ENCODE measurements at regions not wholly inside any gene's neighbourhood (a gene's known extent, or its start where the extent isn't known, plus 50 kb on each side); places are given as distances from the start of the nearest gene placed in this dataset.

DNA sequence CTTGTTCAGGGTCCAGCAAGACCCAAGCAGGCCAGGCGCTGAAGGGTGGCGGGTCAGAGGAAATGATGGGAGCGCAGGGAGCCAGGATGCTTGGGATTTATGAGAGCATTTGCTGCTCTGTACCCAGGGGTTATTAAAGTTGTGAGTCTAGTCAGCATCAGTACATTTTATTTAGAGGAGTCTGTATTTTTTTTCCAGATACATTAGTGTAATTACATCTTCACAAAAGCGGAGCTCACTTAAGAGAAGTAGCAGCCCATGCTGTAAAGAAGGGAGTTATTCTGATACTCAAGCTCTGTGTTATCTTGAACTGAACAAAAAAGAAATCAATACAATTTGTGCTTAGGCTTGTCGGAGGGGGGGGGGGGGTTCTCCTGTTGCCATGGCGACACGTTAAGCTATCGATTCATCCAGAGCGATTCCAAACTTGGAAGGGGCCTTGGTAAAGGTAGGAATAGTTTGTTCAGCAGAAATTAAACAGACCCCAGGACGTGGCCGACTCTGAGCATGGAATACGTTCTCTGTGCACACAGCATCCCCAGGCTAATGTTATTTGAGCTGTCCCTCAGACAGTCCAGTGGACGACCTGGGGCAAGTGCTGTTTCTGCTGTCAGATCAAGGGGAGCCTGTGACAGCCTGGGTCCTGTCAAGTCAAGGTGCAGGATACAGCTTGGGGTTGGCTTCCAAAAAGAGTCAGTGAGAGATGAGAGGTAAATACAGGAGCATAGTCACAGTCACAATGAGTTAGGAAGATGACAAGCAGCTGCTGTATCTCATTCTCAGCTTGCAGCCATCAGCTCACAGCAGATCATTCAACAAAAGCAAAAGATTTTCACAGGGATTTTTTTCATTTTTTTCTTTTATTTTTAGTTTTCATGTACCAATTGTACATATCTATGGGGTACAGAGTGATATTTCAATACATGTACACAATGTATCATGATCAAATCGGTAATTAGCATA, 387.6 kb downstream of the DCDC2C start:
- in situ Hi-C loops (cut with HindIII; ENCODE audit: extremely low pct_ligation_motif_present, low pct_unique_long_range_greater_than_20kb) (no loop called here), intact Hi-C loops (cut with micrococcal nuclease; ENCODE audit: unreplicated experiment) (no loop called here)
- no peak overlapping the region for H3K27ac ChIP-seq (ENCODE audit: extremely low read length, insufficient read depth, low read length)
- H2AFZ ChIP-seq (ENCODE audit: low read length) = no peak overlapping the region
- no peak for DNase-seq (ENCODE audit: low spot score)
- no peak overlapping the region for H3K9ac ChIP-seq (ENCODE audit: insufficient read depth, low read depth, low read length)
- H3K4me1 ChIP-seq (ENCODE audit: insufficient read depth, low read length) = no peaks in the 10 kb centered on the region
- H3K79me2 ChIP-seq (ENCODE audit: insufficient read depth, low read length) = no peaks in the 10 kb centered on the region
- no peaks in the 10 kb centered on the region for H3K9me3 ChIP-seq (ENCODE audit: low read length)
- ChIA-PET POLR2A (no interaction called here), CTCF (ENCODE audit: low intra/inter-chr PET ratio, low total read pairs) (no interaction called here)
- no peaks in the 10 kb centered on the region for H3K36me3 ChIP-seq (replicated peaks in 1 of 2; ENCODE audit: control insufficient read depth in 1 of 2, insufficient read depth in 2 of 2, low read length in 2 of 2)
- no peak overlapping the region for H3K4me3 ChIP-seq (replicated peaks in 1 of 3; ENCODE audit: insufficient read depth in 1 of 3, low read depth in 2 of 3, low read length in 3 of 3)
- H4K20me1 ChIP-seq (ENCODE audit: insufficient read depth, low read length) = no peaks in the 10 kb centered on the region
- no peak for ATAC-seq
- no peak for FAIRE-seq
- no TSS peak for BruUV-seq (replicated peaks)
- H3K4me2 ChIP-seq (ENCODE audit: low read depth, low read length) = no peak overlapping the region
- 20% methylated on average over 14 of the region's 14 CpGs for WGBS (ENCODE audit: low lambda C conversion rate)
- TF ChIP-seq ZBTB38 (CRISPR knock-in tag; IDR thresholded peaks at IDR 0.05) (no peak), DR1 (CRISPR knock-in tag; IDR thresholded peaks at IDR 0.05) (no peak), GATAD2A (CRISPR knock-in tag; IDR thresholded peaks at IDR 0.05) (no peak), ZNF678 (CRISPR knock-in tag; IDR thresholded peaks at IDR 0.05) (no peak), MED1 (CRISPR knock-in tag; IDR thresholded peaks at IDR 0.05) (no peak), DNMT3B (CRISPR knock-in tag; conservative IDR thresholded peaks at IDR 0.05) (no peak), MYPOP (CRISPR knock-in tag; IDR thresholded peaks at IDR 0.05) (no peak), TFAP4 (IDR thresholded peaks at IDR 0.05; ENCODE audit: borderline replicate concordance, low read depth) (no peak), NPAS2 (CRISPR knock-in tag; IDR thresholded peaks at IDR 0.05; ENCODE audit: borderline replicate concordance) (no peak)
- TF ChIP-seq, protein P1, sequence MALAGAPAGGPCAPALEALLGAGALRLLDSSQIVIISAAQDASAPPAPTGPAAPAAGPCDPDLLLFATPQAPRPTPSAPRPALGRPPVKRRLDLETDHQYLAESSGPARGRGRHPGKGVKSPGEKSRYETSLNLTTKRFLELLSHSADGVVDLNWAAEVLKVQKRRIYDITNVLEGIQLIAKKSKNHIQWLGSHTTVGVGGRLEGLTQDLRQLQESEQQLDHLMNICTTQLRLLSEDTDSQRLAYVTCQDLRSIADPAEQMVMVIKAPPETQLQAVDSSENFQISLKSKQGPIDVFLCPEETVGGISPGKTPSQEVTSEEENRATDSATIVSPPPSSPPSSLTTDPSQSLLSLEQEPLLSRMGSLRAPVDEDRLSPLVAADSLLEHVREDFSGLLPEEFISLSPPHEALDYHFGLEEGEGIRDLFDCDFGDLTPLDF (CRISPR knock-in tag; IDR thresholded peaks at IDR 0.05) = no peak
- TF ChIP-seq, protein P2, sequence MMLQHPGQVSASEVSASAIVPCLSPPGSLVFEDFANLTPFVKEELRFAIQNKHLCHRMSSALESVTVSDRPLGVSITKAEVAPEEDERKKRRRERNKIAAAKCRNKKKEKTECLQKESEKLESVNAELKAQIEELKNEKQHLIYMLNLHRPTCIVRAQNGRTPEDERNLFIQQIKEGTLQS (CRISPR knock-in tag; IDR thresholded peaks at IDR 0.05) = no peak
- TF ChIP-seq, protein P3, sequence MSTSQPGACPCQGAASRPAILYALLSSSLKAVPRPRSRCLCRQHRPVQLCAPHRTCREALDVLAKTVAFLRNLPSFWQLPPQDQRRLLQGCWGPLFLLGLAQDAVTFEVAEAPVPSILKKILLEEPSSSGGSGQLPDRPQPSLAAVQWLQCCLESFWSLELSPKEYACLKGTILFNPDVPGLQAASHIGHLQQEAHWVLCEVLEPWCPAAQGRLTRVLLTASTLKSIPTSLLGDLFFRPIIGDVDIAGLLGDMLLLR (CRISPR knock-in tag; IDR thresholded peaks at IDR 0.05) = no peak
- TF ChIP-seq, protein P4, sequence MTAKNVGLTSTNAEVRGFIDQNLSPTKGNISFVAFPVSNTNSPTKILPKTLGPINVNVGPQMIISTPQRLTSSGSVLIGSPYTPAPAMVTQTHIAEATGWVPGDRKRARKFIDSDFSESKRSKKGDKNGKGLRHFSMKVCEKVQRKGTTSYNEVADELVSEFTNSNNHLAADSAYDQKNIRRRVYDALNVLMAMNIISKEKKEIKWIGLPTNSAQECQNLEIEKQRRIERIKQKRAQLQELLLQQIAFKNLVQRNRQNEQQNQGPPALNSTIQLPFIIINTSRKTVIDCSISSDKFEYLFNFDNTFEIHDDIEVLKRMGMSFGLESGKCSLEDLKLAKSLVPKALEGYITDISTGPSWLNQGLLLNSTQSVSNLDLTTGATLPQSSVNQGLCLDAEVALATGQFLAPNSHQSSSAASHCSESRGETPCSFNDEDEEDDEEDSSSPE (CRISPR knock-in tag; IDR thresholded peaks at IDR 0.05) = no peak
- H3K27me3 ChIP-seq (ENCODE audit: control insufficient read depth in 1 of 2, insufficient read depth in 2 of 2, low read length in 2 of 2) = peaks cover 0 to 9% of the 10 kb centered on the region in 2 experiments; a peak in 2 of 5 replicates
